GM23338 (cell line): ENCODE measurements at regions not wholly inside any gene's neighbourhood (a gene's known extent, or its start where the extent isn't known, plus 50 kb on each side); places are given as distances from the start of the nearest gene placed in this dataset.

Experiments
- ATAC-seq: fragments of 200-7000 bp; cut with Tn5 transposase; 3 replicates; pipeline ENCODE4 v1.9.1; 2020
- DNase-seq: peaks from one replicate; pipeline ENCODE4 v3.0.0-alpha.2; 2015; ENCODE audit warnings: low spot score
- H2AFZ ChIP-seq: fragments of 200-600 bp; sonication (generic); 2 replicates; pipeline ENCODE4 v1.8.0; 2016; ENCODE audit warnings: antibody characterized with exemption, mild to moderate bottlenecking, moderate library complexity
- H3F3A ChIP-seq: fragments of 200-600 bp; sonication (generic); replicated peaks from 2 replicates; pipeline ENCODE4 v1.8.0; 2017; ENCODE audit warnings: antibody characterized with exemption, mixed run types, low read depth
- H3K27ac ChIP-seq: fragments of 200-600 bp; sonication (generic); 2 replicates; pipeline ENCODE4 v1.6.1; 2016; ENCODE audit warnings: low read depth
- H3K27me3 ChIP-seq: fragments of 200-600 bp; sonication (generic); 2 replicates; pipeline ENCODE4 v1.8.0; 2016; ENCODE audit warnings: mild to moderate bottlenecking, mixed run types, moderate library complexity; ENCODE audit not compliant: insufficient read depth
- H3K36me3 ChIP-seq: fragments of 200-600 bp; sonication (generic); 2 replicates; pipeline ENCODE4 v1.8.0; 2016; ENCODE audit warnings: mild to moderate bottlenecking; ENCODE audit not compliant: insufficient read depth
- H3K4me1 ChIP-seq: fragments of 200-600 bp; sonication (generic); 2 replicates; pipeline ENCODE4 v1.8.0; 2016; ENCODE audit warnings: mild to moderate bottlenecking, moderate library complexity; ENCODE audit not compliant: insufficient read depth
- H3K4me2 ChIP-seq: fragments of 200-600 bp; sonication (generic); 2 replicates; pipeline ENCODE4 v1.7.1; 2017; ENCODE audit warnings: mixed run types
- H3K4me3 ChIP-seq: fragments of 200-600 bp; sonication (generic); 2 replicates; pipeline ENCODE4 v1.6.1; 2016; ENCODE audit warnings: mixed run types
- H3K79me2 ChIP-seq: fragments of 200-600 bp; sonication (generic); replicated peaks from 2 replicates; pipeline ENCODE4 v1.8.0; 2017; ENCODE audit warnings: mild to moderate bottlenecking; ENCODE audit not compliant: insufficient read depth
- H3K9me2 ChIP-seq: fragments of 200-600 bp; sonication (generic); 2 replicates; pipeline ENCODE4 v1.8.0; 2017; ENCODE audit not compliant: insufficient read depth
- H4K20me1 ChIP-seq: fragments of 200-600 bp; sonication (generic); replicated peaks from 2 replicates; pipeline ENCODE4 v1.8.0; 2017; ENCODE audit warnings: mild to moderate bottlenecking; ENCODE audit not compliant: insufficient read depth
- H3K27ac Mint-ChIP-seq: 2 replicates; pipeline ENCODE4 v1.8.0; 2020; ENCODE audit warnings: inconsistent platforms, mild to moderate bottlenecking, moderate library complexity, mixed read lengths
- H3K27me3 Mint-ChIP-seq: 3 replicates; pipeline ENCODE4 v1.8.0; 2022; ENCODE audit warnings: low read depth, mild to moderate bottlenecking, moderate library complexity, mixed read lengths, inconsistent platforms; ENCODE audit not compliant: insufficient read depth, poor library complexity
- H3K36me3 Mint-ChIP-seq: 3 replicates; pipeline ENCODE4 v1.8.0; 2021; ENCODE audit warnings: low read depth, mild to moderate bottlenecking, inconsistent platforms, moderate library complexity, mixed read lengths
- H3K4me1 Mint-ChIP-seq: 3 replicates; pipeline ENCODE4 v1.8.0; 2020; ENCODE audit warnings: mild to moderate bottlenecking, inconsistent platforms, mixed read lengths
- H3K4me3 Mint-ChIP-seq: 3 replicates; pipeline ENCODE4 v1.8.0; 2021; ENCODE audit warnings: moderate library complexity, mild to moderate bottlenecking, inconsistent platforms, mixed read lengths
- H3K9me3 Mint-ChIP-seq: 3 replicates; pipeline ENCODE4 v1.8.0; 2020; ENCODE audit warnings: moderate library complexity, mild to moderate bottlenecking, inconsistent platforms, mixed read lengths
- ETS1 ChIP-seq: IDR thresholded peaks from 2 replicates; pipeline ENCODE4 v1.6.1; 2016; ENCODE audit warnings: antibody characterized with exemption
- POLR2AphosphoS5 ChIP-seq: IDR thresholded peaks from 2 replicates; pipeline ENCODE4 v1.6.1; 2016; ENCODE audit warnings: antibody characterized with exemption, low read depth
- REST ChIP-seq: IDR thresholded peaks from one replicate; pipeline ENCODE4 v1.6.1; 2018; ENCODE audit warnings: antibody characterized with exemption; ENCODE audit not compliant: unreplicated experiment
- STAT1 ChIP-seq: IDR thresholded peaks from one replicate; pipeline ENCODE4 v1.6.1; 2016; ENCODE audit warnings: antibody characterized with exemption; ENCODE audit not compliant: unreplicated experiment
- ZNF114 ChIP-seq: fragments of 250-450 bp; sonication (Bioruptor Pico); IDR thresholded peaks from 2 replicates; pipeline ENCODE4 v1.5.0; 2020; ENCODE audit warnings: mild to moderate bottlenecking, moderate library complexity
- TF ChIP-seq, protein P1 (sequence below): fragments of 250-450 bp; sonication (Bioruptor Pico); IDR thresholded peaks from 2 replicates; pipeline ENCODE4 v1.5.0; 2020; ENCODE audit warnings: mild to moderate bottlenecking, moderate library complexity

DNA sequence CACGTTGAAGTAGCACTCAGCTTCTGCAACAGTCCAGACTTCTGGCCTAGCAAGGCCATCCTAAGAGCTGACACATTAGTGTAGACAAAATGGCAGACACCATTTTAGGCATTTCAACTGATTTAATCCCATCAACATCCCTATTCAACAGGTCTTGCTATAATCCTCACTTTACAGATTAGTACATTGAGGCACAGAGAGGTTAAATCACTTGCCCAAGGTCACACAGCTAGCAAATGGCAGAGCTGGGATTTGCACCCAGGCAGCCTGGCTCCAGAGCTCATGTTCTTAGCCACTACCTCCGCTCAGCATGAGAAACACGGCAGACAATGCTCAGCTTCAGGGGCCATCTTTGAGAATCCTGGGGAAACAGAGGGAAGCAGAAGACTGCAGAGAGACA is 107.9 kb upstream of the TRIM2 start:
- Histone ChIP-seq H3K36me3 (no peaks in the 10 kb centered on the region), H3K79me2 (no peaks in the 10 kb centered on the region), H3K4me2 (no peak overlapping the region), H2AFZ (no peak overlapping the region), H4K20me1 (no peaks in the 10 kb centered on the region), H3K9me2 (0 out of 2 replicates have a peak, but pooled peaks cover 3% of the 10 kb centered on the region), H3F3A (no peaks in the 10 kb centered on the region), H3K4me3 (no peak overlapping the region), H3K27me3 (no peaks in the 10 kb centered on the region), H3K4me1 (no peaks in the 10 kb centered on the region), H3K27ac (no peak overlapping the region)
- TF ChIP-seq POLR2AphosphoS5 = no peak
- no peak for DNase-seq
- H3K4me1 Mint-ChIP-seq = peaks cover 9% of the 10 kb centered on the region
- H3K9me3 Mint-ChIP-seq = no peaks in the 10 kb centered on the region
- H3K27me3 Mint-ChIP-seq = peaks cover 4% of the 10 kb centered on the region
- H3K4me3 Mint-ChIP-seq = no peak overlapping the region
- H3K36me3 Mint-ChIP-seq = no peaks in the 10 kb centered on the region
- H3K27ac Mint-ChIP-seq = no peak overlapping the region
- no peak for ATAC-seq

DNA sequence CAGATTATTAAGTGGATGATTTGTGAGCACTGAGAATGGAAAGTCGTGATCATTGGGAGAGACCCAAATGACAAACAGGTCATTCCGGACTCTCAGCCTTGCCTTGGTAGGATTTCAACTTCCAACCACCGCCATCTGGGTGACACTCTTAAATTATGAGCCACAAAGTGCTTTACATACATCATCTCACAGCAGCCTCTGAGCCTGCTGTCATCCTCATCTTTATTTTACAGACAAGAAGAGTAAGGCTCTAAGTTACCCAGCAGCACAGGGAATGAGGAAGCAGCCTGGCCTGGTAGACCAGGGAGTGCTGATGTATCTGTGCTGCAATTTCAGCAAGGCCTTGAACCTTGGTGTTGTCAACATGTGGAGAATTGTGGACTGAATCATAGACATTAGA is 105.8 kb upstream of the TRIM2 start:
- H3K79me2 ChIP-seq = no peaks in the 10 kb centered on the region
- H3K4me1 Mint-ChIP-seq = peaks cover 9% of the 10 kb centered on the region
- no peak for DNase-seq
- TF ChIP-seq REST = no peak
- no peak for TF ChIP-seq STAT1
- TF ChIP-seq, protein P1, sequence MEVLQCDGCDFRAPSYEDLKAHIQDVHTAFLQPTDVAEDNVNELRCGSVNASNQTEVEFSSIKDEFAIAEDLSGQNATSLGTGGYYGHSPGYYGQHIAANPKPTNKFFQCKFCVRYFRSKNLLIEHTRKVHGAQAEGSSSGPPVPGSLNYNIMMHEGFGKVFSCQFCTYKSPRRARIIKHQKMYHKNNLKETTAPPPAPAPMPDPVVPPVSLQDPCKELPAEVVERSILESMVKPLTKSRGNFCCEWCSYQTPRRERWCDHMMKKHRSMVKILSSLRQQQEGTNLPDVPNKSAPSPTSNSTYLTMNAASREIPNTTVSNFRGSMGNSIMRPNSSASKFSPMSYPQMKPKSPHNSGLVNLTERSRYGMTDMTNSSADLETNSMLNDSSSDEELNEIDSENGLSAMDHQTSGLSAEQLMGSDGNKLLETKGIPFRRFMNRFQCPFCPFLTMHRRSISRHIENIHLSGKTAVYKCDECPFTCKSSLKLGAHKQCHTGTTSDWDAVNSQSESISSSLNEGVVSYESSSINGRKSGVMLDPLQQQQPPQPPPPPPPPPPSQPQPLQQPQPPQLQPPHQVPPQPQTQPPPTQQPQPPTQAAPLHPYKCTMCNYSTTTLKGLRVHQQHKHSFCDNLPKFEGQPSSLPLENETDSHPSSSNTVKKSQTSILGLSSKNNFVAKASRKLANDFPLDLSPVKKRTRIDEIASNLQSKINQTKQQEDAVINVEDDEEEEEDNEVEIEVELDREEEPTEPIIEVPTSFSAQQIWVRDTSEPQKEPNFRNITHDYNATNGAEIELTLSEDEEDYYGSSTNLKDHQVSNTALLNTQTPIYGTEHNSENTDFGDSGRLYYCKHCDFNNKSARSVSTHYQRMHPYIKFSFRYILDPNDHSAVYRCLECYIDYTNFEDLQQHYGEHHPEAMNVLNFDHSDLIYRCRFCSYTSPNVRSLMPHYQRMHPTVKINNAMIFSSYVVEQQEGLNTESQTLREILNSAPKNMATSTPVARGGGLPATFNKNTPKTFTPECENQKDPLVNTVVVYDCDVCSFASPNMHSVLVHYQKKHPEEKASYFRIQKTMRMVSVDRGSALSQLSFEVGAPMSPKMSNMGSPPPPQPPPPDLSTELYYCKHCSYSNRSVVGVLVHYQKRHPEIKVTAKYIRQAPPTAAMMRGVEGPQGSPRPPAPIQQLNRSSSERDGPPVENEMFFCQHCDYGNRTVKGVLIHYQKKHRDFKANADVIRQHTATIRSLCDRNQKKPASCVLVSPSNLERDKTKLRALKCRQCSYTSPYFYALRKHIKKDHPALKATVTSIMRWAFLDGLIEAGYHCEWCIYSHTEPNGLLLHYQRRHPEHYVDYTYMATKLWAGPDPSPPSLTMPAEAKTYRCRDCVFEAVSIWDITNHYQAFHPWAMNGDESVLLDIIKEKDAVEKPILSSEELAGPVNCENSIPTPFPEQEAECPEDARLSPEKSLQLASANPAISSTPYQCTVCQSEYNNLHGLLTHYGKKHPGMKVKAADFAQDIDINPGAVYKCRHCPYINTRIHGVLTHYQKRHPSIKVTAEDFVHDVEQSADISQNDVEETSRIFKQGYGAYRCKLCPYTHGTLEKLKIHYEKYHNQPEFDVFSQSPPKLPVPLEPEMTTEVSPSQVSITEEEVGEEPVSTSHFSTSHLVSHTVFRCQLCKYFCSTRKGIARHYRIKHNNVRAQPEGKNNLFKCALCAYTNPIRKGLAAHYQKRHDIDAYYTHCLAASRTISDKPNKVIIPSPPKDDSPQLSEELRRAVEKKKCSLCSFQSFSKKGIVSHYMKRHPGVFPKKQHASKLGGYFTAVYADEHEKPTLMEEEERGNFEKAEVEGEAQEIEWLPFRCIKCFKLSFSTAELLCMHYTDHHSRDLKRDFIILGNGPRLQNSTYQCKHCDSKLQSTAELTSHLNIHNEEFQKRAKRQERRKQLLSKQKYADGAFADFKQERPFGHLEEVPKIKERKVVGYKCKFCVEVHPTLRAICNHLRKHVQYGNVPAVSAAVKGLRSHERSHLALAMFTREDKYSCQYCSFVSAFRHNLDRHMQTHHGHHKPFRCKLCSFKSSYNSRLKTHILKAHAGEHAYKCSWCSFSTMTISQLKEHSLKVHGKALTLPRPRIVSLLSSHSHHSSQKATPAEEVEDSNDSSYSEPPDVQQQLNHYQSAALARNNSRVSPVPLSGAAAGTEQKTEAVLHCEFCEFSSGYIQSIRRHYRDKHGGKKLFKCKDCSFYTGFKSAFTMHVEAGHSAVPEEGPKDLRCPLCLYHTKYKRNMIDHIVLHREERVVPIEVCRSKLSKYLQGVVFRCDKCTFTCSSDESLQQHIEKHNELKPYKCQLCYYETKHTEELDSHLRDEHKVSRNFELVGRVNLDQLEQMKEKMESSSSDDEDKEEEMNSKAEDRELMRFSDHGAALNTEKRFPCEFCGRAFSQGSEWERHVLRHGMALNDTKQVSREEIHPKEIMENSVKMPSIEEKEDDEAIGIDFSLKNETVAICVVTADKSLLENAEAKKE (CRISPR knock-in tag) = no peak
- no peak for TF ChIP-seq ETS1
- TF ChIP-seq ZNF114 = no peak
- no peaks in the 10 kb centered on the region for H3K27me3 ChIP-seq
- H3F3A ChIP-seq = no peaks in the 10 kb centered on the region
- no peak overlapping the region for H2AFZ ChIP-seq
- no peak overlapping the region for H3K4me3 Mint-ChIP-seq
- H3K27me3 Mint-ChIP-seq = peaks cover 4% of the 10 kb centered on the region
- H3K36me3 ChIP-seq = no peaks in the 10 kb centered on the region
- no peak for ATAC-seq
- no peaks in the 10 kb centered on the region for H3K4me1 ChIP-seq
- H4K20me1 ChIP-seq = no peaks in the 10 kb centered on the region
- H3K9me2 ChIP-seq = 0 out of 2 replicates have a peak, but pooled peaks cover 3% of the 10 kb centered on the region
- no peaks in the 10 kb centered on the region for H3K36me3 Mint-ChIP-seq
- H3K9me3 Mint-ChIP-seq = no peaks in the 10 kb centered on the region
- H3K4me3 ChIP-seq = no peak overlapping the region
- H3K27ac Mint-ChIP-seq = no peak overlapping the region
- no peak overlapping the region for H3K27ac ChIP-seq
- no peak overlapping the region for H3K4me2 ChIP-seq
